RWPE1 (cell line): ENCODE measurements at regions not wholly inside any gene's neighbourhood (a gene's known extent, or its start where the extent isn't known, plus 50 kb on each side); places are given as distances from the start of the nearest gene placed in this dataset.

Source experiments
- CTCF ChIA-PET: fragments of 350-600 bp; sonication (Branson Sonifier 250); formaldehyde crosslinking; extraction: SDS; loops from one replicate; lab custom pipeline; 2021; lab: Yijun Ruan, JAX
- POLR2A ChIA-PET: fragments of 400-600 bp; formaldehyde crosslinking; extraction: SDS; loops from one replicate; lab custom pipeline; 2020; ENCODE audit warnings: antibody characterized with exemption; ENCODE audit not compliant: low non-redundant PET; lab: Yijun Ruan, JAX
- DNase-seq: peaks from one replicate; pipeline ENCODE4 v3.0.0; 2012; ENCODE audit warnings: low spot score
- H3K27ac ChIP-seq: fragments of 450-650 bp; 2 replicates; pipeline ENCODE4 v1.5.1; 2017
- TF ChIP-seq, protein P1 (sequence below): fragments of 450-650 bp; conservative IDR thresholded peaks from 2 replicates; pipeline ENCODE4 v1.5.1; 2017; ENCODE audit warnings: low read depth, mild to moderate bottlenecking

DNA sequence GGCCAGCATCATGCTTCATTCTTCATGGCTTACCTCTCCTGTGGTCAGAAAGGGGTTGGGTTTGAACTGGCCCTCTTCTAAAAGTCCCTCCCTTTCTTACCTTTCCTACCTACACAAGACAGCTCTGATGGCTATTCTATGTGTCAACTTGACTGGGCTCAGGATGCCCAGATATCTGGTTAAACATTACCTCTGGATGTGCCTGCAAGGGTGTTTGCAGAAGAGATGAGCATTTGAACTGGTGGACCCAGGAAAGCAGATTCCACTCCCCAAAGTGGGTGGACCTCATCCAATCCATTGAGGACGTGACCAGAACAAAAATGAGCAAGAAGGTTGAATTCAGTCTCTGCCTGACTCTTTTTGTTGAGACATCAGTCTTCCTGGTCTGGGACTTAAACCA lies 79.0 kb upstream of the TCF7L2 start:
- ChIA-PET CTCF (interaction anchor here (0.6 kb wide), 1 partner anchor 95 kb away, joined by 5 read pairs; no protein-coding TSS in a partner anchor), POLR2A (no interaction called here)
- H3K27ac ChIP-seq = no peak overlapping the region
- DNase-seq = no peak
- TF ChIP-seq, protein P1, sequence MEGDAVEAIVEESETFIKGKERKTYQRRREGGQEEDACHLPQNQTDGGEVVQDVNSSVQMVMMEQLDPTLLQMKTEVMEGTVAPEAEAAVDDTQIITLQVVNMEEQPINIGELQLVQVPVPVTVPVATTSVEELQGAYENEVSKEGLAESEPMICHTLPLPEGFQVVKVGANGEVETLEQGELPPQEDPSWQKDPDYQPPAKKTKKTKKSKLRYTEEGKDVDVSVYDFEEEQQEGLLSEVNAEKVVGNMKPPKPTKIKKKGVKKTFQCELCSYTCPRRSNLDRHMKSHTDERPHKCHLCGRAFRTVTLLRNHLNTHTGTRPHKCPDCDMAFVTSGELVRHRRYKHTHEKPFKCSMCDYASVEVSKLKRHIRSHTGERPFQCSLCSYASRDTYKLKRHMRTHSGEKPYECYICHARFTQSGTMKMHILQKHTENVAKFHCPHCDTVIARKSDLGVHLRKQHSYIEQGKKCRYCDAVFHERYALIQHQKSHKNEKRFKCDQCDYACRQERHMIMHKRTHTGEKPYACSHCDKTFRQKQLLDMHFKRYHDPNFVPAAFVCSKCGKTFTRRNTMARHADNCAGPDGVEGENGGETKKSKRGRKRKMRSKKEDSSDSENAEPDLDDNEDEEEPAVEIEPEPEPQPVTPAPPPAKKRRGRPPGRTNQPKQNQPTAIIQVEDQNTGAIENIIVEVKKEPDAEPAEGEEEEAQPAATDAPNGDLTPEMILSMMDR = no peak

DNA sequence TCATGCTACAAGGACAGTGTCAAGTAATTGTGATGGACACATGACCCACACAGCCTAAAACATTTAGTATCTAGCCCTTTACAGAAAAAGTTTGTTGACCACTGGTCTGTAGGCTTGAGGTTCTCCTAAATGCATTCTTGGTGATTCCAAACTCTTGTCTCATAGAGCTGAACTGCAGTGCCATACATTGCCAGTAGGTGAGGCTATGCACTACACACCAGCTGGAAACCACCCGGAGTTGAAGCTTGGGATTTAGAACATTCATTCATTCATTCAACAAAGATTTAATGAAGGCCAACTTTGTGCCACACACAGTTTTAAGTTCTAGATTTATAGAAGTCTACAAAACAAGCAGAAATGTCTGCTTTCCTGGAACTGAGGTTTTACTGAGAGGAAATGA lies 77.3 kb upstream of the TCF7L2 start:
- CTCF ChIA-PET = no interaction called here
- no peak for DNase-seq
- no peak overlapping the region for H3K27ac ChIP-seq
- POLR2A ChIA-PET = no interaction called here
- TF ChIP-seq, protein P1 = 0 out of 2 replicates have a peak, but pooled peaks have one; percentile 12

DNA sequence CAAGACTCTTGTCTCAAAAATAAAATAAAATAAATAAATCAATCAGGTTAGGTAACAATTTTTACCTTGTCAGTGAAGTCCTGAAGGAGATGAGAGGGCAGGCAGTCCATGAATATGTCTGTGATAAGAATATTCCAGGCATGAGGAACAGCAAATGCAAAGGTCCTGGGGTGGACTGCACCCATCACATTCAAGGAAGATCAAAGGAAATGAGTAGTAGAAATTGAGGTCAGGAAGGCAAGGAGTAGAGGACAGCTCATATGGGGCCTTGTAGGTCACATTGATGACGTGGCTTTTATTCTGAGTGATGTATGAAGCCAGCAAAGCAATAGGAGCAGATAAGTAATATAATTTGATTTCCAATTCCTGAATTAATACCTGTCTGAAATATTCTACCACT lies 76.5 kb upstream of the TCF7L2 start:
- POLR2A ChIA-PET = no interaction called here
- no peak for DNase-seq
- CTCF ChIA-PET = no interaction called here
- TF ChIP-seq, protein P1 = no peak
- no peak overlapping the region for H3K27ac ChIP-seq

DNA sequence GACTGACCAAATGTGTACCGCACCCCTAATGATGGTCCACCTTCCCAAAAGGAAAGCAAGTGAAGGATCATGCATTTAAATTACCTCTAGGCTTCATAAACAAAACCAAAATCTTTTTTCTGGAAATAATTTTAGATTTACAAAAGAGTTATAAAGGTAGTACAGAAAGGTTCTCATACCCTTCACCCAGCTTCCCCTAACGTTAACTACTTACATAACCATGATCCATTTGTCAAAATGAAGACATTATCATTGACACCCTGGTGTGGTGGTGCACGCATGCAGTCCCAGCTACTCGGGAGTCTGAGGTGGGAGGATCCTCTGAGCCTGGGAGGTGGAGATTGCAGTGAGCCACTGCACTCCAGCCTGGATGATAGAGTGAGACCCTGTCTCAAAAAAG lies 75.1 kb upstream of the TCF7L2 start:
- TF ChIP-seq, protein P1 = no peak
- CTCF ChIA-PET = interaction anchor here (0.6 to 0.8 kb wide), 2 partner anchors 12 to 153 kb away, joined by 3 to 4 read pairs; no protein-coding TSS in a partner anchor
- DNase-seq = no peak
- H3K27ac ChIP-seq = no peak overlapping the region
- POLR2A ChIA-PET = no interaction called here

DNA sequence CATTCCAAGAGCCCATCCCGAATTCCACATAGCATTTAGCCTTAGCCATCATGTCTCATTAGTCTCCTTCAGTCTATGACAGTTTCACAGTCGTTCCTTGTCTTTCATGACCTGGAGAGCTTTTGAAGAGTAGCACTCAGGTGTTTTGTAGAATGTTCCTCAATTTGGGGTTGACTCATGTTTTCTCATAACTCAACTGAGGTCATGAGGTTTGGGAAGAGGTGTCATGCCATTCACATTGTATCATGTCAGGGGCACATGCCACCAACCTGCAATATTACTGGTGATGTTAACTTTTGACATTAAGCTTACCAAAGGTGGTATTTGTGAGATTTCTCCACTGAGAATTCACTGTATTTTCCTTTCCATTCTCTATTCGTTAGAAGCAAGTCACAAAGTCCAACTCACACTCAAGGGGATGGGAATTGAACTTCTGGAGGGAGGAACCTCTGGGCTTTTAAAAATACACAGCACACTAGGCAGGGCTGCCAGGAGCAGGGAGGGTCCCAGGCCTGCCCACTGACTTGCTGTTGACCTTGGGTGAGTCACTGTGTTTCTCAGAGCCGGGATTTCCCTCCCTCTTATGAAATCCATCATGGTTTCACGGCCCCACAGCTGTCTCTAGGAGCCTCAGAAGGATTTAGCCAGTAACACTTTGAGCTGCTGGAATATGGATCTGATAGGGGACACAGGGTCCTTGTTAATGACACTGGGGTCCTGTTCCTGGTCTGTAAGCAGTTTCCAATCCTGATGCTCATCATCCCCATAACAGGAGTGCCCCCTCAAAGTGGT lies 74.4 kb upstream of the TCF7L2 start:
- peak; percentile 69 for DNase-seq
- TF ChIP-seq, protein P1 = no peak
- H3K27ac ChIP-seq = no peak overlapping the region
- CTCF ChIA-PET = interaction anchor here (0.6 kb wide), 1 partner anchor 154 kb away, joined by 3 read pairs; no protein-coding TSS in a partner anchor
- POLR2A ChIA-PET = no interaction called here

DNA sequence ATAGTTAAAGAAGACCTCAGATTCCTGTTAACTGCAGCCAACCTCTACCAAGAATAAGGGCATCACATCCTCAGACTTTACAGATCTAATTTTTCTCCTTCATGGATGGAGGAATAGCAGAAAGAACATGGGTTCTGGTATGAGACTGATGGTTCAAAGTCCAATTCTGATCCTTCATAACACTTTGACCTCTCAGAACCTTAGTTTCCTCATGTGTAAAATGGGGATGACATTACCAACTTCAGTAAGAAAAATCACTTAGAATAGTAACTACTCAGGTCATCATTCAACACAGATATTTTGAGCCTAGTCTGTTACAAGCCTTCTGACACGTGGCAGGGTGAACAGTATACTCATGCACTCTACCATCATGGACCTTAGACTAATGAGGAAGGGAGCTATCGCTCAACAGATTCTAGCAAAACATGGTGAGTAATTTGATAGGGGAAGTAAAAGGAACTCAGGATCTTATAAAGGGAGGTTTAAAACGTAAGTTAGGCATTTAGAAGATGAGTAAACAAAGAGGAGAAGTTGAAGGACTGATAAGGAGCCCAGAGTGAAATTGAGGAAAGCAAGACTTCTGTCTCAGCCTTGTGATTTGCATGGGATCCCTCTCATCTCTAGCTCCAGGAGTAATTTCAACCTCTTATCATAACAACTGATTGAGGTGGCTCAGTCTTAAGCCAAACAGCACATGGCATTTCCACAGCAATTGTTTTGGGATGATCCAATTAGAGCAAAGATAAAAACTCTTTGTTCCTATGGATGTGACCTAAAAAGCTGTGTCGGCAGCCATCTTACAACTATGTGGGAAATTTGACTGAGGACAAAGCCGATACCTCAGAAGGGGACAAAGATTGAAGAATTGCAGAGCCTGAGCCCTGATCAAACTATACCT lies 69.2 kb upstream of the TCF7L2 start:
- CTCF ChIA-PET = interaction anchor here (0.6 kb wide), 1 partner anchor 19 kb away, joined by 3 read pairs; no protein-coding TSS in a partner anchor

More for the DNA sequence above, 69.2 kb upstream of the TCF7L2 start:
- TF ChIP-seq, protein P1 = no peak
- no peak for DNase-seq
- POLR2A ChIA-PET = no interaction called here
- H3K27ac ChIP-seq = no peak overlapping the region
